COLO829 (cell line): ENCODE measurements at regions not wholly inside any gene's neighbourhood (a gene's known extent, or its start where the extent isn't known, plus 50 kb on each side); places are given as distances from the start of the nearest gene placed in this dataset.

Source experiments
- DNase-seq: peaks from one replicate; pipeline ENCODE4 v3.0.0; 2012; ENCODE audit warnings: low spot score

DNA sequence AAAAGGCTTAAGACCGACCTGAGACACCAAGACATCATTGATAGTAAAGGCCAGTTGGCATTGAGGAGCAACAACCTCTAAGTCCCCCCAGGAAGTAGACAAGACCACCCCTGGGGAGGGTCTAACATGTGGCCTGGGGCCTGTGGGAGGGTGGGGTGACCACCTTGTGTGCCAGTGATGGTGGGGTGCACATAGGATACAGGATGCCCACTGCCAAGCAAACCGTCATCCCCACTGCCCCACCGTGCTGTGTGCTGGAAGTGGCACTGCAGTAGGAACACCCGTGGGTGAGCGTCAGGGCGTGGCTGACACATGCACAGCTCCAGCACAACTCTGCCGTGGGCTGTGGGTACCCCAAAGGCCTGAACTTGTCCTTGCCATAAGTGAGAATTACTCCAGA, 84.3 kb upstream of the LGALSL start:
- DNase-seq: no peak

GRCh38 chr2:64371727-64372126, 82.2 kb upstream of the LGALSL start:
- DNase-seq: no peak

DNA sequence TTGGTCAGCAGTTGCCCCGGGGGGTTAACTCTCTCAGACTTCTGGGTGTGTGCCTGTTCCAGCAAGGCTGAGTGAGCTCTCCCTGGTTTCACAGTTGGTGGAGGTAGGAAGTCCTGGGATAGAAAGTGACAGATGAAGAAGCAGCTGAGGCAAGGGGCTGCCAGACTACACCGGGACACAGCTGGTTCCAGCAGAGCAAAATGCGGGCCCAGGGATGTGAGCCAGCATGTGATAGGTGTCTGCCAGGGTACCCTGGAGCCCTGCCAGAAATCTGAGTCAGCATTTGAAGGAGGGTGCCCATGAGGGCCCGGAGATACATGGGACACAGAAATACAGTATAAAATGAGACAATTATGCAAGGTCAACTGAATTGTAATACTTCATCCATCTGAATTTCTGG, 79.3 kb upstream of the LGALSL start:
- no peak for DNase-seq

DNA sequence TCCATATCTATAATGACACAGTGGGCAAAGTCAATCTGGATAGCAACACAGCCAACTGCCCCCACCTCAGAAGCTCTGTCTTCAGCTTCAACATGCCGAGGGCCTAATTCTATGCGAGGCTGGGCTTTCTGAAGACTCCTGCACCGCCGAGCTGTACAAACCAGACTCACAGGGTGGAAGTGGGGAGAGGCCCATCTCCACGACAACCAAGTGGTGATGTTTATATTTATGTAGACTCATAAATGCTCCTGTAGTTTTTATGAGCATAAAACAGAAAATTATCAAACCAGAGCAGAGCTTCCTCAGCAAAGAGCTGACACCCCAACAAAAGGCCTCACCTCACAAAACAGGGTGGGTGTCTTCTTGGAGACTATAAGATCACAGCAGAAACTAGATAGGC, 77.0 kb upstream of the LGALSL start:
- DNase-seq: no peak

DNA sequence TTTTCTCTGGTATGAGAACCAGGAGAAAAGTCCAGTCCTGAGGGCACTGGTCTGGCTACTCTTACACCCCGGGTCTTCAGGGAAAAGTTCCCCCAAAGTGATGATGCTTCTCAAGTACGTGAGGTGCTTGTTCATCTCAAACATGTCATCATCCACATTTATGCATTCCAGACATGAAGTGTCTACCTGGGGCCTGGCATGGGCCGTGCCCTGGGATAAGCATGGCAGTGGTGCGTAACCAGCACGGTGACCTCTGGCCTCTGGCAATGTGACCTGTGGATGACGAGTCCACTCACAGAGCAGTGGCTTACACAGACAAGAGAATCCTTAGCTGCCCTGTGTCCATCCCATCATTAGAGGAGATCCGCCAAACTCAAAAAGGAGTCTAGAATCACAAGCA, 74.8 kb upstream of the LGALSL start:
- DNase-seq: no peak

DNA sequence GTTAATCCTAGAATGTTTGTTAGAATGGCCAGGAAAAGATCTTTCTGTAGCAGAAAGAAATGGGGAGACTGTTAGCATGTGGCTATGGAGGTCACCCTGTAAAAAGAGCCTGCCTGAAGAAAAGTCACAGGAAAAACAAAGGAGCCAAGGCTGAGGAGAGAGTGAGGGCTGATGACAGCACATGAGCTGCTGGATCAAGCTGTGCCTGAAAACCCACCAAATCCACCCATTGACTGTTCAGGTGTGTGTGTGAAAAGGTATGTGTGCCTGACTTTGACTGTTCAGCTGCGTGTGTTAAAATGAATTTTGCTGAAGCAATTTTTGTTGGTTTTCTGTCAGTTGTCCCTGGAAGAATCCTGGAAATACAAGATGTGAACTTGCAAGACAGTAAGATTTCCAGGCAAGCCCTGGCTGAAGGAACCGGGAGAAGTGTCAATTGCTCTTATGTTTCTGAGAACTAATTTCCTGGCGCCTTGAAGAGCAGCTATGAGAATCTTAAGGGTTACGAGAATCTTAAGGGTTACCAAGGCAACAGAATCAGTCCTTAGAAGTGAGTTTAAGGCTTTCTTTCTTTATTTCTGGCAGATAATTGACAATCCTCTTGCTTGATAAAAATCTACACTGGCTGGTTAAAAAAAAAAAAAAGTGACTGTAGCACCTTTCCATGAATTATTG, 73.0 kb upstream of the LGALSL start:
- DNase-seq: no peak

GRCh38 chr2:64383016-64383591, 70.9 kb upstream of the LGALSL start:
- no peak for DNase-seq

- DNase-seq: no peak
Observed at GRCh38 chr2:64383881-64384280, 70.1 kb upstream of the LGALSL start.

GRCh38 chr2:64386676-64387075, 67.3 kb upstream of the LGALSL start:
- no peak for DNase-seq

GRCh38 chr2:64390586-64390985, 63.4 kb upstream of the LGALSL start:
- DNase-seq: no peak

- DNase-seq: no peak
Observed at GRCh38 chr2:64391424-64391823, 62.5 kb upstream of the LGALSL start.

DNA sequence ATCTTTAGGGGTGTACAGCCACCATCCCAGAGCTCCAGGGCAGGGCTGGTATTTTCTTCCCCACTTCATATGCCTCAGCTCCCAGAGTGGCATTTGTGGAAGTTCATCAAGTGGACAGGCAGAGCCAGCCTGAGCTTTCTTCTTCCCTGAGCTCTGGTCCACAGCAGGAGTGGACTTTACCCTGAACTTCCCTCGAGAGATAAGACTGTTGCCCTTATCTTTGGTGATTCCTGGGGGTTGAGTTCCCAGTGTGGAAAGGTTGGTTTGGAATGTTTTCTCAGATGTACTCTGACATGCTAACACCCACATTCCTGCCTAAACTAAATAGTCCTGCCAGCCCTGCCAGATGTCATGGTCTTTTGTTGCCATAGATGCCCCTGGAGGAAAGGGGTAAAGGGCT, 62.0 kb upstream of the LGALSL start:
- DNase-seq: no peak

- DNase-seq: no peak
Observed at GRCh38 chr2:64392529-64392928, 61.4 kb upstream of the LGALSL start.

DNA sequence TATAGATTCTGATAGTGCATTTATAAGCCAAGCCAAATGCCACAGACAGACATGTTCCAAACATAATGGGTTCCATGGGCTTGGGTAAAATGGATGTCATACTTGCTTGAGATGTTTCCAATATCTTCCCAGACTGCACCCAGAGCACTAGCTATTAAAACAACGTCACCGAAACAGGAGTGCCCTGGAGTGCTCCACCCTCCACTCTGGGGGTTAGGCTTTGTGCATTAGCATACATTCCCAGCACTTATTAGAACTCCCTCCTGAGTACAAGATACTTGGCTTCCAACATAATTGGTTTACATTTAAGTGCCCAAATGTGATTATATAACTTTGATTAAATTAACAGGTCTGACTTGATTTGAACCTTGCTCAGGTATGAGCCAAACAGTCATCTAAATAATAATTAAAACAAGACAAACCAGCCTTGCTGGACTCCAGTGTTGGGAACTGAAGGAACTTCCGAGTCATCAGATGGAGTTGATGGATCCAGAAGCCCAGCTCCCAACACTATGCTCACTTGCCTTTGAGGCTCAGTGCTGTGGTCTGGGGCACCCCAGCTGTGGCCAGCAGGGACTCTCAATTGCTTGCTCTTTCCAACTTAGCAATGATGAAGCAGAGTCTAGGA, 60.5 kb upstream of the LGALSL start:
- no peak for DNase-seq

DNA sequence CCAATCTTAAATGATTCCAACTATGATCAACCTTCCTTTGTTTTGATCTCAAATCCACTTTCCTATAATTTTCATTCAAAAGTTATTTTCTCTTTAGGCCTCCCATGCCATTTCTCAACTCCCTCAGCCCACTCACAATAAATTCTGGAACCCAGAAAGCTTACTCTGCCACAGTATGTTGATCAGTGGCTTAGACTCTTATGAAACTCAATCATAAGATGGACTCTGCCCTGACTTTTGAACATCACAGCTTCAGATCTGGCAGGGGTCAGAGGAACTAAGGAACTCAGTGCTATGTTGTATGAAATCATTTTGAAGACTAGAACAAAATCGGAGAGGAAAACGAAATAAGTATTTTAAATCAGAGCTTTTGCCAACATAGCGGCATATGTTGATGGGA, 59.8 kb upstream of the LGALSL start:
- DNase-seq: no peak

DNA sequence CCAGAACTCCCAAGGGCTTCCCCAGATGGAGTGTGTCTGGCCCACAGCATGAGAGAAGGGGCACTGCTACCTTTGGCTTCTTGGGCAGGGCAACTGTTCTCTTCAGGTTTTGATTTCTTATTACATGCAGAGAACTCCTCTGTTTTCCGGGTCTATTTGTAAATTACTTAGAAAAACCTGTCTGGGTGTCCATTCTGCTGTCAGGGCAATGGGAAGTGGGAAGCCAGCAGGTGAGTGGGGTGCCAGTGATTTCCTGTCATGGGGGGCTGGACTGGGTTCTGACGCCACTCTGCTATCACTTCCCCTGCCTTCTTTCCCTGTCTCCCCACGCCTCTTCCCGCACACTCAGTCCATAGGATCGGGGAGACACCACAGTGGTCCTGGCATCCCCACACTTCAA, 58.0 kb upstream of the LGALSL start:
- DNase-seq: no peak

DNA sequence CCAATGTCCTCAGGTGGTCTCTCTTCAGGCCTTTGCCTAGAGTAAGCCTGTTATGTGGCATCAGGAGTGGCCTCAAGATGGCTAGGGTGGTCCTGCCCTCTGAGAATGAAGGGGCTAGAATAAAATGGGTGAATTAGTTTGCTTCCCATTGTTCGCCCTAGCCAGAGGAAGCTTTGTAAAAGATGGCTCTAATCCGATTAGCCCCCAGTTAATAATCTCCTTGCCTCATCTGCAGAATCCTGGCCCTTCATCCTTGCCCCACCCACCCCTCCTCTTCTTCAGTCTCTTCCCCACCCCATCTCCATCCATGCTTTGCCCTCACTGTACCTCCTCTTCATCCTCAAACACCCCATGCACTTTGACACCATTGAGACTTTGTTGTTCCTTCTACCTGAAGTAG, 57.4 kb upstream of the LGALSL start:
- no peak for DNase-seq

GRCh38 chr2:64398516-64399129, 55.3 kb upstream of the LGALSL start:
- DNase-seq: no peak

GRCh38 chr2:64399521-64399920, 54.4 kb upstream of the LGALSL start:
- no peak for DNase-seq

DNA sequence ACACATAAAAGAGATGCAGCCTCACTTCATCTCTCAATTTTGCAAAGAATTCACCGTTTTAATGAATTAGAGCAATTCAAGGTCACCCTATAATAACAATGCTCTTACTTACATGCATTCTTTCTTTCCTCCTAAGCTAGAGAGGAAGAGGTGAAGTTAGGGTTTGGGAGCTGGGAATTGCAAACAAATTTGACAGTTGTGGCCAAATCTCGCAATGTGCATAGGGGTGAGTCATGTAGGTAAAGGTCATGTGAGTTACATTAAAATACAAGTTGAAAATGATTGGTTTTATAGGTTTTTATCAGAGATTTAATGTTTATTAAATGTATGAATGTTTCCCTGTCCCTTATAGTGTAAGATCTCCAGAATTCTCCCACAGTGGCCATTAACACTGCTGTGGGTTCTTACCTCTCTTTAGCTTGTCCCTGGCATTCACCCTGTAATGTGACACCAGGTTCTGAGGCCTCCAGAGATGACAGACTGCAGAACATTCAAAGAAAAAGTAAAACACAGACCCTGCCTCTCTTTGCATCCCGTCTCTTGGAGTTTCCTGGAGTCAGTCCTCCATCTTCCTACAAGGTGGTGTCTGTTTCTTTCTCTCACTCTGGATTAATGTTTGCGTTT, 53.7 kb upstream of the LGALSL start:
- no peak for DNase-seq

GRCh38 chr2:64400733-64401528, 53.0 kb upstream of the LGALSL start:
- no peak for DNase-seq

GRCh38 chr2:64401529-64401880, 52.5 kb upstream of the LGALSL start:
- DNase-seq: no peak
